K562 (cell line): ENCODE measurements at regions not wholly inside any gene's neighbourhood (a gene's known extent, or its start where the extent isn't known, plus 50 kb on each side); places are given as distances from the start of the nearest gene placed in this dataset.
A peak's percentile ranks its signal among the peaks of the same experiment; 100 is the strongest.

Experiments
- ATF3 ChIP-seq, 2 experiments: fragments of 450-650 bp in 1 of 2; sonication (generic) in 1 of 2; formaldehyde crosslinking in 1 of 2; IDR thresholded peaks in 1 of 2; conservative IDR thresholded peaks in 1 of 2; 2 replicates each; pipeline versions ENCODE4 v1.6.1 to v1.8.1; 2016 to 2023; ENCODE audit warnings: mild to moderate bottlenecking in 2 of 2, moderate library complexity in 2 of 2, inconsistent platforms in 1 of 2, missing genetic modification reagents in 1 of 2
- EP300 ChIP-seq: IDR thresholded peaks from 2 replicates; pipeline ENCODE4 v1.6.1; 2012; ENCODE audit warnings: low read length, improper control_type of control experiment
- HDAC6 ChIP-seq: IDR thresholded peaks from 2 replicates; pipeline ENCODE4 v1.6.1; 2012; ENCODE audit warnings: low read depth, mild to moderate bottlenecking, control low read depth, inconsistent platforms, low read length, moderate library complexity
- JUND ChIP-seq, 2 experiments: IDR thresholded peaks; 2 replicates in 1 of 2; 3 replicates in 1 of 2; pipeline ENCODE4 v1.6.1; 2011; ENCODE audit warnings: borderline replicate concordance in 2 of 2, low read depth in 2 of 2, low read length in 2 of 2, improper control_type of control experiment in 1 of 2, missing biosample characterization in 1 of 2, missing genetic modification characterization in 1 of 2, missing genetic modification reagents in 1 of 2
- MBD1 ChIP-seq: fragments of 250-450 bp; sonication (Bioruptor Pico); IDR thresholded peaks from 2 replicates; pipeline ENCODE4 v1.8.0; 2022; ENCODE audit warnings: inconsistent platforms
- MYNN ChIP-seq, 2 experiments: sonication (generic); formaldehyde crosslinking in 1 of 2; IDR thresholded peaks; 2 replicates each; pipeline versions ENCODE4 v1.5.0 to v1.6.1; 2016 to 2020; ENCODE audit warnings: antibody characterized with exemption in 1 of 2, missing genetic modification reagents in 1 of 2
- RAD21 ChIP-seq, 2 experiments: fragments of 250-450 bp in 1 of 2; fragments of 450-650 bp in 1 of 2; sonication (Bioruptor Pico) in 1 of 2; formaldehyde crosslinking in 1 of 2; IDR thresholded peaks in 1 of 2; conservative IDR thresholded peaks in 1 of 2; 2 replicates each; pipeline versions ENCODE4 v1.4.0 to v1.8.0; 2020 to 2022; ENCODE audit warnings: mild to moderate bottlenecking in 2 of 2, moderate library complexity in 1 of 2
- TEAD1 ChIP-seq, 2 experiments: fragments of 450-650 bp in 1 of 2; sonication (generic) in 1 of 2; formaldehyde crosslinking; IDR thresholded peaks; 2 replicates each; pipeline versions ENCODE4 v1.4.0 to v1.8.0; 2020 to 2022; ENCODE audit warnings: mild to moderate bottlenecking in 2 of 2, missing genetic modification reagents in 1 of 2
- TEAD2 ChIP-seq: fragments of 450-650 bp; IDR thresholded peaks from 2 replicates; pipeline ENCODE4 v1.6.1; 2016; ENCODE audit warnings: missing genetic modification characterization, control low read depth, missing compliant biosample characterization
- VEZF1 ChIP-seq: fragments of 200-800 bp; sonication (Bioruptor generic); IDR thresholded peaks from 2 replicates; pipeline ENCODE4 v1.6.1; 2017; ENCODE audit warnings: missing genetic modification characterization, missing compliant biosample characterization
- YY1 ChIP-seq, 3 experiments: IDR thresholded peaks; 2 replicates each; pipeline ENCODE4 v1.6.1; 2011; ENCODE audit warnings: low read length in 2 of 3, mild to moderate bottlenecking in 2 of 3, moderate library complexity in 2 of 3, borderline replicate concordance in 1 of 3, control low read depth in 1 of 3, low read depth in 1 of 3; ENCODE audit not compliant: insufficient read depth in 3 of 3, insufficient replicate concordance in 2 of 3, control insufficient read depth in 1 of 3, insufficient read length in 1 of 3; ENCODE audit errors: extremely low read depth in 1 of 3
- ZNF12 ChIP-seq: sonication (generic); formaldehyde crosslinking; IDR thresholded peaks from 2 replicates; pipeline ENCODE4 v1.4.0; 2020; ENCODE audit warnings: mild to moderate bottlenecking, missing genetic modification reagents
- ZNF609 ChIP-seq: sonication (generic); formaldehyde crosslinking; IDR thresholded peaks from 2 replicates; pipeline ENCODE4 v1.8.1; 2023; ENCODE audit warnings: missing genetic modification reagents, mild to moderate bottlenecking, borderline replicate concordance
- TF ChIP-seq, protein P1 (sequence below), 3 experiments: IDR thresholded peaks in 2 of 3; conservative IDR thresholded peaks in 1 of 3; 2 replicates each; pipeline ENCODE4 v1.5.1; 2011 to 2012; ENCODE audit warnings: low read length in 3 of 3, mild to moderate bottlenecking in 3 of 3, control low read depth in 2 of 3, improper control_type of control experiment in 1 of 3, inconsistent platforms in 1 of 3, low read depth in 1 of 3, mixed read lengths in 1 of 3, moderate library complexity in 1 of 3; ENCODE audit not compliant: insufficient read depth in 2 of 3

GRCh38 chr1:221263831-221264767 lies 384.9 kb downstream of the HLX start:
- TF ChIP-seq MBD1 (CRISPR knock-in tag) (no peak), YY1 (IDR thresholded peaks at IDR 0.05; ENCODE audit: borderline replicate concordance in 1 of 3, control insufficient read depth in 1 of 3, extremely low read depth in 1 of 3, insufficient read depth in 3 of 3, insufficient read length in 1 of 3, insufficient replicate concordance in 2 of 3, low read depth in 1 of 3, low read length in 2 of 3) (peak in 2 of 3 experiments; percentile 66 to 88), HDAC6 (no peak), RAD21 (CRISPR knock-in tag; conservative IDR thresholded peaks at IDR 0.05 in 1 of 2, IDR thresholded peaks at IDR 0.05 in 1 of 2) (peak; percentile 56 to 62), ATF3 (IDR thresholded peaks at IDR 0.05) (no peak), ATF3 (CRISPR knock-in tag; conservative IDR thresholded peaks at IDR 0.05) (no peak), TEAD1 (CRISPR knock-in tag; IDR thresholded peaks at IDR 0.05) (no peak), ZNF609 (no peak), VEZF1 (no peak), EP300 (no peak), MYNN (IDR thresholded peaks at IDR 0.05) (no peak), MYNN (CRISPR knock-in tag; IDR thresholded peaks at IDR 0.05) (no peak), TEAD2 (tag) (no peak), ZNF12 (CRISPR knock-in tag) (no peak), JUND (IDR thresholded peaks at IDR 0.05; ENCODE audit: borderline replicate concordance, low read depth, low read length) (no peak), JUND (tag; IDR thresholded peaks at IDR 0.05; ENCODE audit: borderline replicate concordance, low read depth, low read length) (no peak)
- TF ChIP-seq, protein P1, sequence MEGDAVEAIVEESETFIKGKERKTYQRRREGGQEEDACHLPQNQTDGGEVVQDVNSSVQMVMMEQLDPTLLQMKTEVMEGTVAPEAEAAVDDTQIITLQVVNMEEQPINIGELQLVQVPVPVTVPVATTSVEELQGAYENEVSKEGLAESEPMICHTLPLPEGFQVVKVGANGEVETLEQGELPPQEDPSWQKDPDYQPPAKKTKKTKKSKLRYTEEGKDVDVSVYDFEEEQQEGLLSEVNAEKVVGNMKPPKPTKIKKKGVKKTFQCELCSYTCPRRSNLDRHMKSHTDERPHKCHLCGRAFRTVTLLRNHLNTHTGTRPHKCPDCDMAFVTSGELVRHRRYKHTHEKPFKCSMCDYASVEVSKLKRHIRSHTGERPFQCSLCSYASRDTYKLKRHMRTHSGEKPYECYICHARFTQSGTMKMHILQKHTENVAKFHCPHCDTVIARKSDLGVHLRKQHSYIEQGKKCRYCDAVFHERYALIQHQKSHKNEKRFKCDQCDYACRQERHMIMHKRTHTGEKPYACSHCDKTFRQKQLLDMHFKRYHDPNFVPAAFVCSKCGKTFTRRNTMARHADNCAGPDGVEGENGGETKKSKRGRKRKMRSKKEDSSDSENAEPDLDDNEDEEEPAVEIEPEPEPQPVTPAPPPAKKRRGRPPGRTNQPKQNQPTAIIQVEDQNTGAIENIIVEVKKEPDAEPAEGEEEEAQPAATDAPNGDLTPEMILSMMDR (IDR thresholded peaks at IDR 0.05 in 2 of 3, conservative IDR thresholded peaks at IDR 0.05 in 1 of 3; ENCODE audit: insufficient read depth in 2 of 3, low read depth in 1 of 3, low read length in 3 of 3) = peak; percentile 43 to 48 (median 47); a peak in 5 of 6 replicates
